Right kidney (tissue), 1 donor: ENCODE measurements at regions not wholly inside any gene's neighbourhood (a gene's known extent, or its start where the extent isn't known, plus 50 kb on each side); places are given as distances from the start of the nearest gene placed in this dataset.

Experiments used
- DNase-seq: peaks from one replicate; pipeline ENCODE4 v3.0.0-alpha.2; 2016

GRCh38 chr16:26189536-26189935, 497.8 kb downstream of the HS3ST4 start:
- DNase-seq, result no peak

GRCh38 chr16:26194526-26194925, 502.8 kb downstream of the HS3ST4 start:
- no peak for DNase-seq

- no peak for DNase-seq
Observed at GRCh38 chr16:26195225-26195624, 503.5 kb downstream of the HS3ST4 start.

- DNase-seq, result no peak
Observed at GRCh38 chr16:26196310-26196709, 504.6 kb downstream of the HS3ST4 start.

GRCh38 chr16:26196802-26197201, 505.0 kb downstream of the HS3ST4 start:
- DNase-seq, result no peak

GRCh38 chr16:26197707-26198106, 505.9 kb downstream of the HS3ST4 start:
- DNase-seq, result no peak

GRCh38 chr16:26198221-26198620, 506.5 kb downstream of the HS3ST4 start:
- no peak for DNase-seq

GRCh38 chr16:26204138-26204537, 512.4 kb downstream of the HS3ST4 start:
- DNase-seq, result no peak

GRCh38 chr16:26211542-26211941, 519.8 kb downstream of the HS3ST4 start:
- DNase-seq, result no peak

GRCh38 chr16:26212599-26212998, 520.8 kb downstream of the HS3ST4 start:
- DNase-seq, result no peak

- no peak for DNase-seq
Observed at GRCh38 chr16:26214581-26215174, 522.9 kb downstream of the HS3ST4 start.

GRCh38 chr16:26220894-26221293, 529.1 kb downstream of the HS3ST4 start:
- DNase-seq, result no peak

- DNase-seq, result no peak
Observed at GRCh38 chr16:26231647-26232046, 539.9 kb downstream of the HS3ST4 start.

GRCh38 chr16:26240807-26241206, 549.0 kb downstream of the HS3ST4 start:
- no peak for DNase-seq

GRCh38 chr16:26247063-26247462, 555.3 kb downstream of the HS3ST4 start:
- DNase-seq, result no peak

GRCh38 chr16:26252598-26252997, 560.8 kb downstream of the HS3ST4 start:
- DNase-seq, result no peak

GRCh38 chr16:26261621-26262020, 569.9 kb downstream of the HS3ST4 start:
- DNase-seq, result no peak

GRCh38 chr16:26263406-26263805, 571.6 kb downstream of the HS3ST4 start:
- no peak for DNase-seq

- DNase-seq, result no peak
Observed at GRCh38 chr16:26267641-26268040, 575.9 kb downstream of the HS3ST4 start.

GRCh38 chr16:26269673-26270072, 577.9 kb downstream of the HS3ST4 start:
- no peak for DNase-seq

- DNase-seq, result no peak
Observed at GRCh38 chr16:26273607-26274006, 581.8 kb downstream of the HS3ST4 start.

- no peak for DNase-seq
Observed at GRCh38 chr16:26275021-26275590, 583.3 kb downstream of the HS3ST4 start.

- DNase-seq, result no peak
Observed at GRCh38 chr16:26276289-26276688, 584.5 kb downstream of the HS3ST4 start.

GRCh38 chr16:26281381-26282110, 589.8 kb downstream of the HS3ST4 start:
- DNase-seq, result no peak
